ENCODE measurements at regions not wholly inside any gene's neighbourhood (a gene's known extent, or its start where the extent isn't known, plus 50 kb on each side); places are given as distances from the start of the nearest gene placed in this dataset.

GRCh38 chr14:71585361-71585760 is 346.9 kb upstream of the RGS6 start:
- no peak for DNase-seq

- DNase-seq = no peak
These were observed 345.9 kb upstream of the RGS6 start for GRCh38 chr14:71586131-71586897.

GRCh38 chr14:71588028-71588427 is 344.2 kb upstream of the RGS6 start:
- DNase-seq = no peak

GRCh38 chr14:71588576-71589215 is 343.5 kb upstream of the RGS6 start:
- DNase-seq = no peak

GRCh38 chr14:71589609-71590008 is 342.6 kb upstream of the RGS6 start:
- no peak for DNase-seq

- DNase-seq = no peak
These were observed 342.1 kb upstream of the RGS6 start for GRCh38 chr14:71590131-71590530.

- no peak for DNase-seq
These were observed 341.0 kb upstream of the RGS6 start for GRCh38 chr14:71591231-71591630.

GRCh38 chr14:71591929-71592328 is 340.3 kb upstream of the RGS6 start:
- peak in 1 of 2 experiments; percentile 24 for DNase-seq

GRCh38 chr14:71592361-71592760 is 339.9 kb upstream of the RGS6 start:
- DNase-seq = no peak

- DNase-seq = no peak
These were observed 338.3 kb upstream of the RGS6 start for GRCh38 chr14:71593966-71594365.

- no peak for DNase-seq
These were observed 337.4 kb upstream of the RGS6 start for GRCh38 chr14:71594821-71595220.

GRCh38 chr14:71595441-71595840 is 336.8 kb upstream of the RGS6 start:
- DNase-seq = no peak

GRCh38 chr14:71597287-71597920 is 334.8 kb upstream of the RGS6 start:
- no peak for DNase-seq

- DNase-seq = no peak
These were observed 334.1 kb upstream of the RGS6 start for GRCh38 chr14:71597955-71598660.

GRCh38 chr14:71600309-71600708 is 331.9 kb upstream of the RGS6 start:
- DNase-seq = no peak

GRCh38 chr14:71602524-71602923 is 329.7 kb upstream of the RGS6 start:
- DNase-seq = no peak

GRCh38 chr14:71604231-71604630 is 328.0 kb upstream of the RGS6 start:
- no peak for DNase-seq

- no peak for DNase-seq
These were observed 326.2 kb upstream of the RGS6 start for GRCh38 chr14:71606064-71606463.

- no peak for DNase-seq
These were observed 325.7 kb upstream of the RGS6 start for GRCh38 chr14:71606575-71606974.

GRCh38 chr14:71607056-71607455 is 325.2 kb upstream of the RGS6 start:
- DNase-seq = no peak

GRCh38 chr14:71610149-71610548 is 322.1 kb upstream of the RGS6 start:
- no peak for DNase-seq

GRCh38 chr14:71610797-71611196 is 321.4 kb upstream of the RGS6 start:
- DNase-seq = no peak

GRCh38 chr14:71613168-71613567 is 319.1 kb upstream of the RGS6 start:
- no peak for DNase-seq

GRCh38 chr14:71616013-71616412 is 316.2 kb upstream of the RGS6 start:
- DNase-seq = no peak

Data from activated CD4-positive, alpha-beta T cell treated with anti-CD3 and anti-CD28 coated beads, Interleukin-2, amount 50 U/mL, for 48 hours (primary cell).